ENCODE measurements at regions not wholly inside any gene's neighbourhood (a gene's known extent, or its start where the extent isn't known, plus 50 kb on each side); places are given as distances from the start of the nearest gene placed in this dataset.
"Not testable (repeated sequence)": the region's sequence is repeated elsewhere in the genome, so short reads cannot be mapped to it uniquely, and the experiment has no call there.

- no peak for TF ChIP-seq CTCF (IDR thresholded peaks at IDR 0.05; ENCODE audit: control insufficient read depth, insufficient read depth, low read depth, low read length, missing control alignments)
- H3K4me3 ChIP-seq (ENCODE audit: control insufficient read depth, low read depth, low read length): no peak overlapping the region
- no peak for DNase-seq (ENCODE audit: low read depth)
Observed at GRCh38 chr12:67067453-67068203, 201.5 kb upstream of the CAND1 start.

GRCh38 chr12:67068204-67068731 is 200.9 kb upstream of the CAND1 start:
- peak overlapping the region; percentile 42; the same call in 1 of the 2 replicates for H3K4me3 ChIP-seq (ENCODE audit: control insufficient read depth, low read depth, low read length)
- no peak for DNase-seq (ENCODE audit: low read depth)

GRCh38 chr12:67068761-67069450 is 200.3 kb upstream of the CAND1 start:
- no peak for TF ChIP-seq CTCF (IDR thresholded peaks at IDR 0.05; ENCODE audit: control insufficient read depth, insufficient read depth, low read depth, low read length, missing control alignments)
- H3K4me3 ChIP-seq (ENCODE audit: control insufficient read depth, low read depth, low read length): peak overlapping the region; percentile 42
- no peak for DNase-seq (ENCODE audit: low read depth)

More at GRCh38 chr12:67068204-67068731, 200.9 kb upstream of the CAND1 start:
- no peak for TF ChIP-seq CTCF (IDR thresholded peaks at IDR 0.05; ENCODE audit: control insufficient read depth, insufficient read depth, low read depth, low read length, missing control alignments)

- DNase-seq (ENCODE audit: low read depth): no peak
- TF ChIP-seq CTCF (IDR thresholded peaks at IDR 0.05; ENCODE audit: control insufficient read depth, insufficient read depth, low read depth, low read length, missing control alignments): no peak
- peak overlapping the region; percentile 28 for H3K4me3 ChIP-seq (ENCODE audit: control insufficient read depth, low read depth, low read length)
Observed at GRCh38 chr12:67069451-67070306, 199.5 kb upstream of the CAND1 start.

- no peak overlapping the region for H3K4me3 ChIP-seq (ENCODE audit: control insufficient read depth, low read depth, low read length)
- DNase-seq (ENCODE audit: low read depth): no peak
- no peak for TF ChIP-seq CTCF (IDR thresholded peaks at IDR 0.05; ENCODE audit: control insufficient read depth, insufficient read depth, low read depth, low read length, missing control alignments)
Observed at GRCh38 chr12:67070307-67070600, 198.9 kb upstream of the CAND1 start.

GRCh38 chr12:67070604-67071003 is 198.6 kb upstream of the CAND1 start:
- no peak for TF ChIP-seq CTCF (IDR thresholded peaks at IDR 0.05; ENCODE audit: control insufficient read depth, insufficient read depth, low read depth, low read length, missing control alignments)
- no peak overlapping the region for H3K4me3 ChIP-seq (ENCODE audit: control insufficient read depth, low read depth, low read length)
- no peak for DNase-seq (ENCODE audit: low read depth)

- not testable (repeated sequence) for H3K4me3 ChIP-seq (ENCODE audit: control insufficient read depth, low read depth, low read length); DNase-seq (ENCODE audit: low read depth)
Observed at GRCh38 chr12:67072281-67072680, 196.9 kb upstream of the CAND1 start.

Data from AG09309 (cell line).